HepG2 (cell line): ENCODE measurements at regions not wholly inside any gene's neighbourhood (a gene's known extent, or its start where the extent isn't known, plus 50 kb on each side); places are given as distances from the start of the nearest gene placed in this dataset.

Source experiments
- ATAC-seq: fragments of 200-7000 bp; cut with Tn5 transposase; 3 replicates; pipeline ENCODE4 v1.9.1; 2020; ENCODE audit warnings: mild to moderate bottlenecking, moderate library complexity
- BruUV-seq: library from RNA; stranded (reverse); fragments of 400-500 nt; replicated peaks from 2 replicates; lab custom pipeline; 2021; lab: Mats Ljungman, UMichigan
- CTCF ChIA-PET: fragments of 300-600 bp; formaldehyde crosslinking; extraction: SDS; loops from one replicate; lab custom pipeline; 2021; ENCODE audit warnings: low total read pairs, inconsistent platforms, low intra/inter-chr PET ratio; lab: Yijun Ruan, JAX
- POLR2A ChIA-PET: fragments of 350-600 bp; sonication (Branson Sonifier 250); formaldehyde crosslinking; loops from one replicate; lab custom pipeline; 2020; ENCODE audit warnings: antibody characterized with exemption, inconsistent platforms; lab: Yijun Ruan, JAX
- DNase-seq: peaks from one replicate; pipeline ENCODE4 v3.0.0-alpha.2; 2015; ENCODE audit warnings: low spot score
- FAIRE-seq: peaks from 3 replicates; lab custom pipeline; 2011; peaks lifted over from hg19 to GRCh38; lab: Jason Lieb, UNC
- H2AFZ ChIP-seq: one replicate; pipeline ENCODE4 v1.6.1; 2011; ENCODE audit warnings: low read length, inconsistent platforms
- H3K27ac ChIP-seq: fragments of 300-600 bp; 3 replicates; pipeline ENCODE4 v1.8.0; 2011; ENCODE audit warnings: mixed run types, mild to moderate bottlenecking, mixed read lengths, low read length, inconsistent platforms; ENCODE audit not compliant: insufficient read depth; ENCODE audit errors: extremely low read length
- H3K27me3 ChIP-seq, 2 experiments: fragments of 200-600 bp in 1 of 2; 2 replicates in 1 of 2; 3 replicates in 1 of 2; pipeline versions ENCODE4 v1.6.0 to v1.8.0; 2011; ENCODE audit warnings: low read length in 2 of 2, mild to moderate bottlenecking in 2 of 2, moderate library complexity in 2 of 2, inconsistent platforms in 1 of 2; ENCODE audit not compliant: insufficient read depth in 2 of 2, control insufficient read depth in 1 of 2
- H3K36me3 ChIP-seq, 2 experiments: fragments of 200-600 bp in 1 of 2; replicated peaks in 1 of 2; 2 replicates in 1 of 2; 3 replicates in 1 of 2; pipeline versions ENCODE4 v1.5.1 to v1.8.0; 2011; ENCODE audit warnings: low read length in 2 of 2, inconsistent platforms in 1 of 2; ENCODE audit not compliant: insufficient read depth in 2 of 2, control insufficient read depth in 1 of 2
- H3K4me1 ChIP-seq: 2 replicates; pipeline ENCODE4 v1.5.1; 2012; ENCODE audit warnings: low read length, inconsistent platforms; ENCODE audit not compliant: insufficient read depth
- H3K4me2 ChIP-seq: 2 replicates; pipeline ENCODE4 v1.6.0; 2011; ENCODE audit warnings: low read depth, low read length, inconsistent platforms
- H3K4me3 ChIP-seq, 3 experiments: fragments of 200-600 bp in 1 of 3; sonication (generic), shearing (Covaris generic) in 1 of 3; replicated peaks in 1 of 3; 2 replicates each; pipeline ENCODE4 v1.5.1; 2011 to 2016; ENCODE audit warnings: low read length in 3 of 3, inconsistent platforms in 2 of 3, low read depth in 2 of 3, mild to moderate bottlenecking in 2 of 3, control low read depth in 1 of 3, mixed read lengths in 1 of 3; ENCODE audit not compliant: insufficient read depth in 1 of 3
- H3K79me2 ChIP-seq: one replicate; pipeline ENCODE4 v1.6.1; 2011; ENCODE audit warnings: low read length, inconsistent platforms; ENCODE audit not compliant: insufficient read depth
- H3K9ac ChIP-seq: 2 replicates; pipeline ENCODE4 v1.6.0; 2011; ENCODE audit warnings: mild to moderate bottlenecking, low read depth, low read length, inconsistent platforms; ENCODE audit not compliant: insufficient read depth
- H3K9me3 ChIP-seq: 2 replicates; pipeline ENCODE4 v1.5.1; 2012; ENCODE audit warnings: mild to moderate bottlenecking, low read length
- H4K20me1 ChIP-seq: 2 replicates; pipeline ENCODE4 v1.6.0; 2011; ENCODE audit warnings: inconsistent platforms, mild to moderate bottlenecking, low read length, moderate library complexity; ENCODE audit not compliant: insufficient read depth
- CBX1 ChIP-seq: IDR thresholded peaks from one replicate; pipeline ENCODE4 v1.6.1; 2016; ENCODE audit warnings: antibody characterized with exemption, low read depth
- CBX5 ChIP-seq: sonication (generic); formaldehyde crosslinking; IDR thresholded peaks from 2 replicates; pipeline ENCODE4 v1.4.0; 2020; ENCODE audit warnings: missing genetic modification reagents, borderline replicate concordance
- FOXC1 ChIP-seq: sonication (generic); formaldehyde crosslinking; IDR thresholded peaks from 2 replicates; pipeline ENCODE4 v1.8.0; 2022; ENCODE audit warnings: mild to moderate bottlenecking, missing genetic modification reagents, borderline replicate concordance
- MBNL3 ChIP-seq: fragments of 250-450 bp; sonication (Bioruptor Pico); conservative IDR thresholded peaks from 2 replicates; pipeline ENCODE4 v1.8.0; 2022; ENCODE audit warnings: mild to moderate bottlenecking, inconsistent platforms
- PCBP2 ChIP-seq: fragments of 200-400 bp; formaldehyde crosslinking; optimal IDR thresholded peaks from 2 replicates; pipeline ENCODE3; 2018; ENCODE audit warnings: low read length, low read depth; ENCODE audit not compliant: poor library complexity, severe bottlenecking
- SRSF4 ChIP-seq: fragments of 200-400 bp; formaldehyde crosslinking; IDR thresholded peaks from one replicate; pipeline ENCODE4 v1.6.1; 2018; ENCODE audit warnings: mild to moderate bottlenecking, low read depth, low read length, moderate library complexity; ENCODE audit not compliant: poor library complexity, severe bottlenecking
- SSRP1 ChIP-seq: IDR thresholded peaks from 2 replicates; pipeline ENCODE4 v1.6.1; 2016; ENCODE audit warnings: control low read depth
- ZBTB21 ChIP-seq: sonication (generic); formaldehyde crosslinking; IDR thresholded peaks from 2 replicates; pipeline ENCODE4 v1.4.0; 2020; ENCODE audit warnings: missing genetic modification reagents
- ZBTB8A ChIP-seq: sonication (generic); formaldehyde crosslinking; IDR thresholded peaks from 2 replicates; pipeline ENCODE4 v1.4.0; 2020; ENCODE audit warnings: mild to moderate bottlenecking, low read depth, missing genetic modification reagents, borderline replicate concordance
- ZNF232 ChIP-seq: sonication (generic); formaldehyde crosslinking; IDR thresholded peaks from 2 replicates; pipeline ENCODE4 v1.4.0; 2020; ENCODE audit warnings: missing genetic modification reagents, borderline replicate concordance
- ZNF350 ChIP-seq: sonication (generic); formaldehyde crosslinking; IDR thresholded peaks from 2 replicates; pipeline ENCODE4 v1.4.0; 2020; ENCODE audit warnings: mild to moderate bottlenecking, low read depth, missing genetic modification reagents, borderline replicate concordance
- ZNF547 ChIP-seq: sonication (generic); formaldehyde crosslinking; IDR thresholded peaks from 2 replicates; pipeline ENCODE4 v1.5.1; 2020; ENCODE audit warnings: mild to moderate bottlenecking, missing genetic modification reagents
- ZNF558 ChIP-seq: sonication (generic); formaldehyde crosslinking; IDR thresholded peaks from 2 replicates; pipeline ENCODE4 v1.9.0; 2022; ENCODE audit warnings: mild to moderate bottlenecking, missing genetic modification reagents, borderline replicate concordance
- ZNF605 ChIP-seq: sonication (generic); formaldehyde crosslinking; IDR thresholded peaks from 2 replicates; pipeline ENCODE4 v1.8.0; 2022; ENCODE audit warnings: mild to moderate bottlenecking, missing genetic modification reagents
- ZNF788 ChIP-seq: sonication (generic); formaldehyde crosslinking; IDR thresholded peaks from 2 replicates; pipeline ENCODE4 v1.5.0; 2020; ENCODE audit warnings: mild to moderate bottlenecking, missing genetic modification reagents, borderline replicate concordance
- WGBS: methylation state at CpG from one replicate; pipeline ENCODE4 v1.1.6; 2017; ENCODE audit warnings: low lambda C conversion rate; 5-methylcytosine and 5-hydroxymethylcytosine counted together
- in situ Hi-C: cut with HindIII; loops from 2 replicates; pipeline ENCODE4 v1.10.0; 2017; ENCODE audit warnings: low pct_unique_long_range_greater_than_20kb; ENCODE audit not compliant: extremely low pct_ligation_motif_present
- intact Hi-C: fragments of 100-400 bp; cut with micrococcal nuclease; formaldehyde crosslinking; loops from one replicate; pipeline ENCODE4 v1.10.0; 2022; ENCODE audit not compliant: unreplicated experiment
- TF ChIP-seq, protein P1 (sequence below): sonication (generic); formaldehyde crosslinking; IDR thresholded peaks from 2 replicates; pipeline ENCODE4 v1.5.0; 2020; ENCODE audit warnings: missing genetic modification reagents, mild to moderate bottlenecking, borderline replicate concordance
- TF ChIP-seq, protein P2 (sequence below): sonication (generic); formaldehyde crosslinking; IDR thresholded peaks from 2 replicates; pipeline ENCODE4 v1.9.0; 2022; ENCODE audit warnings: low read depth, missing genetic modification reagents
- TF ChIP-seq, protein P3 (sequence below): sonication (generic); formaldehyde crosslinking; IDR thresholded peaks from 2 replicates; pipeline ENCODE4 v1.5.1; 2020; ENCODE audit warnings: mild to moderate bottlenecking, moderate library complexity, missing genetic modification reagents
- TF ChIP-seq, protein P4 (sequence below): sonication (generic); formaldehyde crosslinking; IDR thresholded peaks from 2 replicates; pipeline ENCODE4 v1.5.0; 2020; ENCODE audit warnings: mild to moderate bottlenecking, missing genetic modification reagents

DNA sequence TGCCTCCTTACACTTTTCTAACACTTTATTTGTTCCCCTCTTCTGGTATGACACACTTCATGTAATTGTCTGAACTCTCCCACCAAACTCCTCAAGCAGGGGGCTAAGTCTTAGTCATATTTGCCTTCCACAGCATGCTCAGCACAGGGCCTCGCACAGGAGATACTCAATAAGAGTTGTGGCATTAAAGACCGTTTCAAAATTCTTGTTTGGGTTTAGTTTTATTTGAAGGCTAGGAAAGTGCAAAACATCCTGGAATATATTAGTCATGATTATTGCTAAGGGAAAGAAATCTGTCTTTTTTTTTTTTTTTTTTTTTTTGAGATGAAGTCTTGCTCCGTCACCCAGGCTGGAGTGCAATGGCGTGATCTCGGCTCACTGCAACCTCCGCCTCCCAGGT lies 137.6 kb upstream of the ECI2 start:
- no peaks in the 10 kb centered on the region for H4K20me1 ChIP-seq
- intact Hi-C loops = no loop called here
- FAIRE-seq (no peak), DNase-seq (no peak), ATAC-seq (no peak)
- H3K27ac ChIP-seq = no peak overlapping the region
- H3K4me3 ChIP-seq = no peak overlapping the region
- no peaks in the 10 kb centered on the region for H3K36me3 ChIP-seq
- H3K4me1 ChIP-seq = no peaks in the 10 kb centered on the region
- POLR2A ChIA-PET = no interaction called here
- WGBS = 43% methylated on average over 6 of the region's 6 CpGs
- H3K9me3 ChIP-seq = no peaks in the 10 kb centered on the region
- TF ChIP-seq ZBTB21 (CRISPR knock-in tag) (no peak), CBX1 (no peak), FOXC1 (CRISPR knock-in tag) (no peak), CBX5 (no peak), PCBP2 (no peak), MBNL3 (CRISPR knock-in tag) (no peak), ZNF788 (no peak), SSRP1 (CRISPR knock-in tag) (no peak), ZNF605 (no peak), ZNF350 (no peak), ZNF547 (CRISPR knock-in tag) (no peak), ZBTB8A (CRISPR knock-in tag) (no peak), ZNF558 (CRISPR knock-in tag) (no peak), SRSF4 (no peak), ZNF232 (CRISPR knock-in tag) (no peak)
- TF ChIP-seq, protein P1, sequence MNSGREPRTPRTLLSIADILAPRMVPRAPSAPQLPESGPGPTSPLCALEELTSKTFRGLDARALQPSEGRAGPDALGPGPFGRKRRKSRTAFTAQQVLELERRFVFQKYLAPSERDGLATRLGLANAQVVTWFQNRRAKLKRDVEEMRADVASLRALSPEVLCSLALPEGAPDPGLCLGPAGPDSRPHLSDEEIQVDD (CRISPR knock-in tag) = no peak
- TF ChIP-seq, protein P2, sequence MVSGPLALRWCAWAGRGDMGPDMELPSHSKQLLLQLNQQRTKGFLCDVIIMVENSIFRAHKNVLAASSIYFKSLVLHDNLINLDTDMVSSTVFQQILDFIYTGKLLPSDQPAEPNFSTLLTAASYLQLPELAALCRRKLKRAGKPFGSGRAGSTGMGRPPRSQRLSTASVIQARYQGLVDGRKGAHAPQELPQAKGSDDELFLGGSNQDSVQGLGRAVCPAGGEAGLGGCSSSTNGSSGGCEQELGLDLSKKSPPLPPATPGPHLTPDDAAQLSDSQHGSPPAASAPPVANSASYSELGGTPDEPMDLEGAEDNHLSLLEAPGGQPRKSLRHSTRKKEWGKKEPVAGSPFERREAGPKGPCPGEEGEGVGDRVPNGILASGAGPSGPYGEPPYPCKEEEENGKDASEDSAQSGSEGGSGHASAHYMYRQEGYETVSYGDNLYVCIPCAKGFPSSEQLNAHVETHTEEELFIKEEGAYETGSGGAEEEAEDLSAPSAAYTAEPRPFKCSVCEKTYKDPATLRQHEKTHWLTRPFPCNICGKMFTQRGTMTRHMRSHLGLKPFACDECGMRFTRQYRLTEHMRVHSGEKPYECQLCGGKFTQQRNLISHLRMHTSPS (CRISPR knock-in tag) = no peak
- TF ChIP-seq, protein P3, sequence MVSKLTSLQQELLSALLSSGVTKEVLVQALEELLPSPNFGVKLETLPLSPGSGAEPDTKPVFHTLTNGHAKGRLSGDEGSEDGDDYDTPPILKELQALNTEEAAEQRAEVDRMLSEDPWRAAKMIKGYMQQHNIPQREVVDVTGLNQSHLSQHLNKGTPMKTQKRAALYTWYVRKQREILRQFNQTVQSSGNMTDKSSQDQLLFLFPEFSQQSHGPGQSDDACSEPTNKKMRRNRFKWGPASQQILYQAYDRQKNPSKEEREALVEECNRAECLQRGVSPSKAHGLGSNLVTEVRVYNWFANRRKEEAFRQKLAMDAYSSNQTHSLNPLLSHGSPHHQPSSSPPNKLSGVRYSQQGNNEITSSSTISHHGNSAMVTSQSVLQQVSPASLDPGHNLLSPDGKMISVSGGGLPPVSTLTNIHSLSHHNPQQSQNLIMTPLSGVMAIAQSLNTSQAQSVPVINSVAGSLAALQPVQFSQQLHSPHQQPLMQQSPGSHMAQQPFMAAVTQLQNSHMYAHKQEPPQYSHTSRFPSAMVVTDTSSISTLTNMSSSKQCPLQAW (CRISPR knock-in tag) = no peak
- TF ChIP-seq, protein P4, sequence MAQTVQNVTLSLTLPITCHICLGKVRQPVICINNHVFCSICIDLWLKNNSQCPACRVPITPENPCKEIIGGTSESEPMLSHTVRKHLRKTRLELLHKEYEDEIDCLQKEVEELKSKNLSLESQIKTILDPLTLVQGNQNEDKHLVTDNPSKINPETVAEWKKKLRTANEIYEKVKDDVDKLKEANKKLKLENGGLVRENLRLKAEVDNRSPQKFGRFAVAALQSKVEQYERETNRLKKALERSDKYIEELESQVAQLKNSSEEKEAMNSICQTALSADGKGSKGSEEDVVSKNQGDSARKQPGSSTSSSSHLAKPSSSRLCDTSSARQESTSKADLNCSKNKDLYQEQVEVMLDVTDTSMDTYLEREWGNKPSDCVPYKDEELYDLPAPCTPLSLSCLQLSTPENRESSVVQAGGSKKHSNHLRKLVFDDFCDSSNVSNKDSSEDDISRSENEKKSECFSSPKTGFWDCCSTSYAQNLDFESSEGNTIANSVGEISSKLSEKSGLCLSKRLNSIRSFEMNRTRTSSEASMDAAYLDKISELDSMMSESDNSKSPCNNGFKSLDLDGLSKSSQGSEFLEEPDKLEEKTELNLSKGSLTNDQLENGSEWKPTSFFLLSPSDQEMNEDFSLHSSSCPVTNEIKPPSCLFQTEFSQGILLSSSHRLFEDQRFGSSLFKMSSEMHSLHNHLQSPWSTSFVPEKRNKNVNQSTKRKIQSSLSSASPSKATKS (CRISPR knock-in tag) = no peak
- peaks cover 0 to 8% of the 10 kb centered on the region in 2 experiments; a peak in 4 of 5 replicates for H3K27me3 ChIP-seq
- in situ Hi-C loops = no loop called here
- no TSS peak for BruUV-seq
- no peak overlapping the region for H2AFZ ChIP-seq
- H3K79me2 ChIP-seq = no peaks in the 10 kb centered on the region
- no peak overlapping the region for H3K9ac ChIP-seq
- H3K4me2 ChIP-seq = no peak overlapping the region
- CTCF ChIA-PET = no interaction called here
